Breast epithelium (tissue), 4 donors: ENCODE measurements at regions not wholly inside any gene's neighbourhood (a gene's known extent, or its start where the extent isn't known, plus 50 kb on each side); places are given as distances from the start of the nearest gene placed in this dataset.

ENCODE experiments used
- DNase-seq, 2 donors: peaks; one replicate each; pipeline ENCODE4 v3.0.0-alpha.2; 2019; ENCODE audit warnings: low spot score in 2 of 2
- H3K27ac ChIP-seq, 2 donors: fragments of 200-600 bp; sonication (generic) in 1 of 2; one replicate each; pipeline ENCODE4 v1.5.1; 2016 to 2019; ENCODE audit warnings: mild to moderate bottlenecking in 1 of 2
- H3K27me3 ChIP-seq, 2 donors: fragments of 200-600 bp; sonication (generic) in 1 of 2; one replicate each; pipeline versions ENCODE4 v1.5.1 to v1.6.0; 2017 to 2019; ENCODE audit warnings: control low read depth in 1 of 2, mild to moderate bottlenecking in 1 of 2
- H3K36me3 ChIP-seq: fragments of 200-600 bp; one replicate; pipeline ENCODE4 v1.5.1; 2019
- H3K4me1 ChIP-seq, 2 donors: fragments of 200-600 bp; sonication (generic); one replicate each; pipeline ENCODE4 v1.5.1; 2016 to 2019; ENCODE audit warnings: control low read depth in 1 of 2
- H3K4me3 ChIP-seq, 3 donors: fragments of 200-600 bp; sonication (generic); 1 replicate in 2 of 3; 2 replicates in 1 of 3; pipeline ENCODE4 v1.5.1; 2016 to 2019; ENCODE audit warnings: mild to moderate bottlenecking in 3 of 3, moderate library complexity in 2 of 3
- H3K9me3 ChIP-seq, 2 donors: fragments of 200-600 bp; sonication (generic) in 1 of 2; one replicate each; pipeline ENCODE4 v1.5.1; 2016 to 2019; ENCODE audit warnings: control low read depth in 1 of 2
- POLR2A ChIP-seq: fragments of 450-650 bp; IDR thresholded peaks from one replicate; pipeline ENCODE4 v1.6.1; 2016; ENCODE audit warnings: antibody characterized with exemption, mild to moderate bottlenecking, moderate library complexity
- POLR2AphosphoS5 ChIP-seq, 3 donors: sonication (generic); formaldehyde crosslinking; IDR thresholded peaks; one replicate each; pipeline ENCODE4 v1.6.1; 2017; ENCODE audit warnings: antibody characterized with exemption in 3 of 3
- intact Hi-C: fragments of 100-400 bp; cut with DNase I; formaldehyde crosslinking; loops from one replicate; pipeline ENCODE4 v1.15.1; 2023; ENCODE audit warnings: low total_unique reads
- TF ChIP-seq, protein P1 (sequence below), 3 donors: fragments of 450-650 bp; IDR thresholded peaks; one replicate each; pipeline ENCODE4 v1.5.1; 2016 to 2017; ENCODE audit warnings: antibody characterized with exemption in 3 of 3, mild to moderate bottlenecking in 3 of 3, moderate library complexity in 3 of 3

- H3K27me3 ChIP-seq, result no peaks in the 10 kb centered on the region
- no peaks in the 10 kb centered on the region for H3K36me3 ChIP-seq
- H3K4me1 ChIP-seq, result no peaks in the 10 kb centered on the region
- no peaks in the 10 kb centered on the region for H3K9me3 ChIP-seq
- DNase-seq, result no peak
- H3K27ac ChIP-seq, result no peak overlapping the region
- no peak overlapping the region for H3K4me3 ChIP-seq
- TF ChIP-seq POLR2A (no peak), POLR2AphosphoS5 (IDR thresholded peaks at IDR 0.05) (no peak)
- TF ChIP-seq, protein P1, sequence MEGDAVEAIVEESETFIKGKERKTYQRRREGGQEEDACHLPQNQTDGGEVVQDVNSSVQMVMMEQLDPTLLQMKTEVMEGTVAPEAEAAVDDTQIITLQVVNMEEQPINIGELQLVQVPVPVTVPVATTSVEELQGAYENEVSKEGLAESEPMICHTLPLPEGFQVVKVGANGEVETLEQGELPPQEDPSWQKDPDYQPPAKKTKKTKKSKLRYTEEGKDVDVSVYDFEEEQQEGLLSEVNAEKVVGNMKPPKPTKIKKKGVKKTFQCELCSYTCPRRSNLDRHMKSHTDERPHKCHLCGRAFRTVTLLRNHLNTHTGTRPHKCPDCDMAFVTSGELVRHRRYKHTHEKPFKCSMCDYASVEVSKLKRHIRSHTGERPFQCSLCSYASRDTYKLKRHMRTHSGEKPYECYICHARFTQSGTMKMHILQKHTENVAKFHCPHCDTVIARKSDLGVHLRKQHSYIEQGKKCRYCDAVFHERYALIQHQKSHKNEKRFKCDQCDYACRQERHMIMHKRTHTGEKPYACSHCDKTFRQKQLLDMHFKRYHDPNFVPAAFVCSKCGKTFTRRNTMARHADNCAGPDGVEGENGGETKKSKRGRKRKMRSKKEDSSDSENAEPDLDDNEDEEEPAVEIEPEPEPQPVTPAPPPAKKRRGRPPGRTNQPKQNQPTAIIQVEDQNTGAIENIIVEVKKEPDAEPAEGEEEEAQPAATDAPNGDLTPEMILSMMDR (IDR thresholded peaks at IDR 0.05), result no peak
- intact Hi-C loops, result no loop called here
Observed at GRCh38 chr3:34856081-34856947, 783.0 kb upstream of the ARPP21 start.

DNA sequence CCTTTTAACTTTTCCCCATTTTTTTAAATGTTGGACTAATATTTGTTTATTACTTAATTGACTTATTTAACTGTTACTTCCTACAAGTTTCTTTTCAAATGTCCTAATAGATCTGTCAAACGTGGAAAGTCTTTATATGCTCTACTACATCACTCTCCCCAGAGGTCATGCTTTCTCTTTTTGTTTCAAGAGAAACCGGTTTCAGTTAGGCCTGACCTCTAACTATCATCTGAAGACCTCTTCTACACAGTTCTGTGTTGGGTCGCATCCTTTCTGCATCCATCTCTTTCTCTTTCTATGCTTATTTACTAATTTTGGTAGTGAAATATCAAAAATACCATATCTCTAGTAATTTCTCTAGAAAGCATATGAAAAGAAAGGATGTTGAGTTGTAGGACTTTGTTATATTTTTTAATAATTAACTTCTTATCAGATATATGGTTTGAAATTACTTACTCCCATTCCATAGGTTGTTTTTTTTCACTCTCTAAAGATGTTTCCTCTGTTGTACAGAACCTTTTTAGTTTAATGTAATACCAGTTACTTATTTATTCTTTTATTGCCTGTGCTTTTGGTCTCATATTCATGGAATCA, 781.2 kb upstream of the ARPP21 start:
- H3K27ac ChIP-seq, result no peak overlapping the region
- H3K9me3 ChIP-seq, result no peaks in the 10 kb centered on the region
- TF ChIP-seq POLR2A, result no peak
- no peak for TF ChIP-seq POLR2AphosphoS5 (IDR thresholded peaks at IDR 0.05)
- TF ChIP-seq, protein P1 (IDR thresholded peaks at IDR 0.05), result no peak
- H3K27me3 ChIP-seq, result no peaks in the 10 kb centered on the region
- H3K4me3 ChIP-seq, result no peak overlapping the region
- intact Hi-C loops, result no loop called here
- H3K4me1 ChIP-seq, result no peaks in the 10 kb centered on the region
- DNase-seq, result no peak
- no peaks in the 10 kb centered on the region for H3K36me3 ChIP-seq

- DNase-seq, result no peak
- TF ChIP-seq POLR2A (no peak), POLR2AphosphoS5 (IDR thresholded peaks at IDR 0.05) (no peak)
- TF ChIP-seq, protein P1 (IDR thresholded peaks at IDR 0.05), result no peak
Observed at GRCh38 chr3:34859746-34860145, 779.6 kb upstream of the ARPP21 start.

GRCh38 chr3:34862456-34862855, 776.9 kb upstream of the ARPP21 start:
- intact Hi-C loops, result no loop called here
- TF ChIP-seq, protein P1 (IDR thresholded peaks at IDR 0.05), result no peak
- TF ChIP-seq POLR2A (no peak), POLR2AphosphoS5 (IDR thresholded peaks at IDR 0.05) (no peak)

More at GRCh38 chr3:34859746-34860145, 779.6 kb upstream of the ARPP21 start:
- Histone ChIP-seq H3K4me1 (no peaks in the 10 kb centered on the region), H3K27ac (no peak overlapping the region), H3K4me3 (no peak overlapping the region), H3K36me3 (no peaks in the 10 kb centered on the region), H3K27me3 (no peaks in the 10 kb centered on the region), H3K9me3 (no peaks in the 10 kb centered on the region)
- intact Hi-C loops, result no loop called here

DNA sequence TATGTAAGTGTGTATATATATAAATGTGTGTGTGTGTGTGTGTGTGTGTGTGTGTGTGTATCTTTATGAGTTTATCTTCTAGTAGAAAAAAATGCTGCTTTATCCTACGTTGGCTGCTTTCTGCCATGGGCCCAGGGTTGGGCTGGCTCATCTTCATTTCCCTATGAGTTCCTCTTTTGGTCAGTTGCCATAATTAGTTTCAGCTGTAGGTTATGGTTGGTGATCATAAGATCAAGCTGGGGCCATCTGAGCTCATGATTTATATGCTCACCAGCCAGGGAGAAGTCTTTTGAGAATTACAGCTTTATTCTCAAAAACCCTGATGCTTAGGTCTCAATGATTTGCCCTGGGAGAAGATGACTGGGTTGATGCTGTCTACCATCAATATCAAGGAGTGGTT, 775.8 kb upstream of the ARPP21 start:
- no peaks in the 10 kb centered on the region for H3K27me3 ChIP-seq
- H3K4me1 ChIP-seq, result no peaks in the 10 kb centered on the region
- no peak for DNase-seq
- H3K4me3 ChIP-seq, result no peak overlapping the region
- no peaks in the 10 kb centered on the region for H3K9me3 ChIP-seq
- intact Hi-C loops, result no loop called here
- no peak overlapping the region for H3K27ac ChIP-seq
- no peak for TF ChIP-seq POLR2A
- no peak for TF ChIP-seq POLR2AphosphoS5 (IDR thresholded peaks at IDR 0.05)
- TF ChIP-seq, protein P1 (IDR thresholded peaks at IDR 0.05), result no peak
- H3K36me3 ChIP-seq, result no peaks in the 10 kb centered on the region

More at GRCh38 chr3:34862456-34862855, 776.9 kb upstream of the ARPP21 start:
- no peak for DNase-seq
- Histone ChIP-seq H3K4me1 (no peaks in the 10 kb centered on the region), H3K36me3 (no peaks in the 10 kb centered on the region), H3K4me3 (no peak overlapping the region), H3K27me3 (no peaks in the 10 kb centered on the region), H3K27ac (no peak overlapping the region), H3K9me3 (no peaks in the 10 kb centered on the region)
